ENCODE measurements at regions not wholly inside any gene's neighbourhood (a gene's known extent, or its start where the extent isn't known, plus 50 kb on each side); places are given as distances from the start of the nearest gene placed in this dataset.

DNA sequence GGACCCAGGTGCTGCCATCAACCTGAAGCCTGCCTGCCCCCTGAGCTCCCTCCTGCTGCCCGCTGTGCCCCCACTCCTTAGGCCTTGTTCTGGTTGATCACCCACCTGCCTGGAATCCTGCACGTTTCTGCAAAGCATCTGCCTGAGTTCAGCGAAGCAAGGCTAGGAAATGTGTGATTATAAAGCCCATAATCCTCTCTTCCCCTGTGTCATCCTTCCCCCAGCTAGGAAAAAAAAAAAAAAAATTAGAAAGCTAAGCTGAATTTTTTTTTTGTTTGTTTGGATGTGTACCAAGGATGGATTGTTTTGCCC, 93.2 kb downstream of the FOXA2 start:
- no peaks in the 10 kb centered on the region for H3K9me3 ChIP-seq
- H3K27ac ChIP-seq: no peak overlapping the region
- 36 to 66% methylated on average over 2 to 3 of the region's 3 CpGs for WGBS, 2 donors
- intact Hi-C loops (cut with DNase I): no loop called here
- no peak for TF ChIP-seq CTCF (IDR thresholded peaks at IDR 0.05)
- TF ChIP-seq POLR2A (IDR thresholded peaks at IDR 0.05): no peak
- no peak overlapping the region for H3K4me3 ChIP-seq
- H3K36me3 ChIP-seq: no peaks in the 10 kb centered on the region
- H3K27me3 ChIP-seq: peaks cover 0 to 47% (median 0%) of the 10 kb centered on the region in 4 donors
- no peaks in the 10 kb centered on the region for H3K4me1 ChIP-seq
- no peak for DNase-seq

DNA sequence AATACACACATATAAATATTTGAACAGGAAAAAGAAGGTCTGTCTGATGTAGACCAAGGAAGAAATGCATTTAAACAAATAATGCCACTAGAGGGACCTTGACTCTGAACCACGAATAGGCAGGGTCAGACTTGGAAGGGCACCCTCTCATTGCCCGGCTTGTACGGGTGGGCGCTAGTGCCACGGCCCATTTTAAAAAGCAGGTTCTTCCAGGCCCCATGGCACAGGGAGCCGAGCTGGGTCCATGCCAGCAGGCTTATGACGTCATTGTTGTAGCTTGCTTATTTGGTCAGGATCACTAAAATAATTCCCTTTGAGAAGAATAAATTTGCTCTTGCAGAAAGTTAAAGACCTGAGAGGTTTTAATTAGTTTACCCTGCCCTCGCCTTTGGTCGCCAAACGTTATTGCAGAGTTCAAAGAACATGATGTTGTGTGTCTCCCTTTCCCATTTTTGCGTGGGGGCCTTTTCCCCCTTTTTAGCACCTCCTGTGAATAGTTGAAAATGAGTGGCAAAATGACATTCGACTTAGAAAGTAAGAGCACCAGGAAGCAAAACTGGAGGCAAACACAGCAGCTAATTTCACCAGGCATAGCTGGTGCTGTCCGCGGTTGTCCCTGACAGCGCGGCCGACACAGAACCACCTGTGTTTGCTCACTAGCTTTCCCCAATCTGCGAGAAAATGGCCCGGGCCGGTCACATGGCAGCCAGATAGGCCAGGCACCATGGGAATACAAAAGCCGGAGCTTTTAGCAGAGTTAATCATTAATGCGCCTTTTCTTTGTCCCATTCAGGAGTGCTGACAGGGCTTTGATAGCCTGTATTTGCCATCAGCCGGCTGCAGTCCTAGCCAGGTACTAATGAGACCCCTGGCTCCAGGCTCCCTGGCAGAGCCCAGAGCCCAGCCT, 93.8 kb downstream of the FOXA2 start:
- Histone ChIP-seq H3K4me1 (no peaks in the 10 kb centered on the region), H3K4me3 (no peak overlapping the region), H3K9me3 (no peaks in the 10 kb centered on the region), H3K36me3 (no peaks in the 10 kb centered on the region), H3K27ac (no peak overlapping the region), H3K27me3 (peaks cover 0 to 47% (median 0%) of the 10 kb centered on the region in 4 donors)
- DNase-seq: no peak
- 39 to 57% methylated on average over 19 to 22 of the region's 23 CpGs for WGBS, 2 donors
- intact Hi-C loops (cut with DNase I): no loop called here
- TF ChIP-seq CTCF (IDR thresholded peaks at IDR 0.05): peak in 2 of 6 experiments; percentile 4 to 5
- TF ChIP-seq POLR2A (IDR thresholded peaks at IDR 0.05): no peak

GRCh38 chr20:22489626-22490286, 94.6 kb downstream of the FOXA2 start:
- no peaks in the 10 kb centered on the region for H3K4me1 ChIP-seq
- DNase-seq: no peak
- TF ChIP-seq CTCF (IDR thresholded peaks at IDR 0.05) (no peak), POLR2A (IDR thresholded peaks at IDR 0.05) (no peak)
- intact Hi-C loops (cut with DNase I): no loop called here
- no peaks in the 10 kb centered on the region for H3K9me3 ChIP-seq
- H3K36me3 ChIP-seq: no peaks in the 10 kb centered on the region
- H3K27ac ChIP-seq: no peak overlapping the region
- H3K4me3 ChIP-seq: no peak overlapping the region
- H3K27me3 ChIP-seq: peaks cover 0 to 46% (median 0%) of the 10 kb centered on the region in 4 donors
- WGBS, 2 donors: 61 to 68% methylated on average over 10 to 11 of the region's 11 CpGs

GRCh38 chr20:22480336-22480735, 104.0 kb downstream of the FOXA2 start:
- TF ChIP-seq POLR2A (IDR thresholded peaks at IDR 0.05) (no peak), CTCF (IDR thresholded peaks at IDR 0.05) (no peak)
- Histone ChIP-seq H3K4me3 (no peak overlapping the region), H3K36me3 (no peaks in the 10 kb centered on the region), H3K27me3 (peaks cover 0 to 8% (median 0%) of the 10 kb centered on the region in 4 donors), H3K27ac (no peak overlapping the region), H3K4me1 (no peaks in the 10 kb centered on the region), H3K9me3 (peaks cover 0 to 4% (median 0%) of the 10 kb centered on the region in 3 donors)
- WGBS, 2 donors: 53 to 56% methylated on average over 4 of the region's 4 CpGs
- no peak for DNase-seq
- intact Hi-C loops (cut with DNase I): no loop called here

- Histone ChIP-seq H3K9me3 (peaks cover 0 to 4% (median 0%) of the 10 kb centered on the region in 3 donors), H3K36me3 (no peaks in the 10 kb centered on the region), H3K4me1 (no peaks in the 10 kb centered on the region), H3K27me3 (peaks cover 0 to 20% (median 0%) of the 10 kb centered on the region in 4 donors), H3K4me3 (no peak overlapping the region), H3K27ac (no peak overlapping the region)
- TF ChIP-seq CTCF (IDR thresholded peaks at IDR 0.05): no peak
- TF ChIP-seq POLR2A (IDR thresholded peaks at IDR 0.05): no peak
- no peak for DNase-seq
- 65 to 92% methylated on average over 1 of the region's 1 CpG for WGBS, 2 donors
- intact Hi-C loops (cut with DNase I): no loop called here
Measured at GRCh38 chr20:22475662-22476061, 108.7 kb downstream of the FOXA2 start.
